ENCODE measurements at regions not wholly inside any gene's neighbourhood (a gene's known extent, or its start where the extent isn't known, plus 50 kb on each side); places are given as distances from the start of the nearest gene placed in this dataset.

- no peak for DNase-seq
Measured at GRCh38 chr9:17978773-17979172, 399.9 kb downstream of the SH3GL2 start.

GRCh38 chr9:17986595-17986994, 407.7 kb downstream of the SH3GL2 start:
- no peak for DNase-seq

- DNase-seq = no peak
Measured at GRCh38 chr9:17987189-17987588, 408.3 kb downstream of the SH3GL2 start.

GRCh38 chr9:17988489-17988888, 409.6 kb downstream of the SH3GL2 start:
- no peak for DNase-seq

GRCh38 chr9:17990602-17991001, 411.7 kb downstream of the SH3GL2 start:
- DNase-seq = no peak

GRCh38 chr9:17993024-17993423, 414.2 kb downstream of the SH3GL2 start:
- DNase-seq = no peak

- DNase-seq = no peak
Measured at GRCh38 chr9:17994695-17995425, 416.0 kb downstream of the SH3GL2 start.

- no peak for DNase-seq
Measured at GRCh38 chr9:17996728-17997127, 417.9 kb downstream of the SH3GL2 start.

- no peak for DNase-seq
Measured at GRCh38 chr9:18002718-18003438, 424.0 kb downstream of the SH3GL2 start.

- no peak for DNase-seq
Measured at GRCh38 chr9:18006591-18006990, 427.7 kb downstream of the SH3GL2 start.

GRCh38 chr9:18007621-18008020, 428.8 kb downstream of the SH3GL2 start:
- no peak for DNase-seq

- DNase-seq = no peak
Measured at GRCh38 chr9:18009902-18010301, 431.0 kb downstream of the SH3GL2 start.

GRCh38 chr9:18010492-18010891, 431.6 kb downstream of the SH3GL2 start:
- DNase-seq = no peak

- no peak for DNase-seq
Measured at GRCh38 chr9:18012170-18012569, 433.3 kb downstream of the SH3GL2 start.

GRCh38 chr9:18014556-18014955, 435.7 kb downstream of the SH3GL2 start:
- DNase-seq = no peak

- DNase-seq = no peak
Measured at GRCh38 chr9:18015116-18015515, 436.2 kb downstream of the SH3GL2 start.

- no peak for DNase-seq
Measured at GRCh38 chr9:18017136-18017535, 438.3 kb downstream of the SH3GL2 start.

GRCh38 chr9:18018221-18018620, 439.4 kb downstream of the SH3GL2 start:
- no peak for DNase-seq

- no peak for DNase-seq
Measured at GRCh38 chr9:18018661-18019060, 439.8 kb downstream of the SH3GL2 start.

GRCh38 chr9:18020121-18020745, 441.4 kb downstream of the SH3GL2 start:
- DNase-seq = no peak

- no peak for DNase-seq
Measured at GRCh38 chr9:18022642-18023041, 443.8 kb downstream of the SH3GL2 start.

GRCh38 chr9:18023332-18023731, 444.5 kb downstream of the SH3GL2 start:
- DNase-seq = no peak

- no peak for DNase-seq
Measured at GRCh38 chr9:18032636-18033035, 441.3 kb upstream of the ADAMTSL1 start.
